Femur (tissue), 1 donor: ENCODE measurements at regions not wholly inside any gene's neighbourhood (a gene's known extent, or its start where the extent isn't known, plus 50 kb on each side); places are given as distances from the start of the nearest gene placed in this dataset.
A peak's percentile ranks its signal among the peaks of the same experiment; 100 is the strongest.

ENCODE experiments used
- DNase-seq: peaks from one replicate; pipeline ENCODE4 v3.0.0-alpha.2; 2017

DNA sequence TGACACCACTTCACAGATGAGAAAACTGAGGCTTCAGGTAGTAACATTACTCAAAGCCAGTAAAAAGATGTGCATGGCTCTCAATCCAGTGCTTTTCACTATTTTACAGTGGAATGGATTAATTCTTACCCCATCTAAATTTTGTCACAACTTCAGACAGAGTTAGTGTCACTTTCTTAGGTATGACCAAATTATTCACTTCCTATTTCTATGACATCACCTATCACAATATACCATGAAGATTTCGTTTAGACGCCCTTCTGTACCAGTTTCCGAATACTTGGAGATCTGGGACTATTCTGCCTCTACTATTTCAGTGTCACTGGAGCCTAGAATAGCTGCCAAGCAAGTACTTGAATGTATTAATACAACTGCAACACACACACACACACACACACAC is 437.5 kb downstream of the KLF12 start:
- no peak for DNase-seq

GRCh38 chr13:73696271-73696670 is 437.9 kb downstream of the KLF12 start:
- DNase-seq = no peak

DNA sequence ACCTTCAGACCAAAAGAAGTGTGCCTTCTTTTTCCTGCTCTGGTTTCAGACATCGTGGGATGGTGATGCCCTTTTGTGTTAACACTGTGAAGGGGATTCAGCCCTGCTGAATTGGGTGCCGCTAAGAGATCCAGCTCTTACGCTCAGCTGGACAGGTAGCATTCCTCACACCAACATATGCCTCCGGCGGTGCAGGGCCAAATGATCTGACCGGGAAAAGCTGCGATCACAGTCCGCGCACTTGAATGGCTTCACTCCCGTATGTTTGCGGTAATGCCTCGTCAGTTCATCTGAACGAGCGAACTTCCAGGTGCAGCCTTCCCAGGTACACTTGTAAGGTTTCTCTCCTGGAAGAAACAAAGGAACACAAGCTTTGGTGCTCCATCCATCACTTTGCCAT is 438.9 kb downstream of the KLF12 start:
- no peak for DNase-seq

DNA sequence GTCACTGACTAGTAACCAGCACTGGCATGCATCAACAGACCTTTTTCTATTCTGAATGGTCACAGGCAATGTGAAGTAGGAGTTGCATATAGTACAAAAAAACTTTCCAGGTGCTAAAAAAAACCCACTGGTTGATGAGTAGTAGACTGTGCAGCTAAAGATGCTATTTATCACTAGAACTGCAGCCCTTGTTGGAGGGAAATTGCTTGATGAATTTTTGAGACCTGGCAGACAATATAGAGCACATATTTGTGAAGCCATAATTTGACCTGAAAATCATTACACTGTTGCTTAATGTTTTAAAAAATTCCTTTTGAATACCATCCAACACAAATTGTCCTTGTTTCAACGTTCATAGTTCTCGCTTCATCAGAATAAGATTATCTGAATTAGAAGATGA is 441.0 kb downstream of the KLF12 start:
- DNase-seq = no peak

GRCh38 chr13:73691891-73692290 is 442.3 kb downstream of the KLF12 start:
- DNase-seq = no peak

DNA sequence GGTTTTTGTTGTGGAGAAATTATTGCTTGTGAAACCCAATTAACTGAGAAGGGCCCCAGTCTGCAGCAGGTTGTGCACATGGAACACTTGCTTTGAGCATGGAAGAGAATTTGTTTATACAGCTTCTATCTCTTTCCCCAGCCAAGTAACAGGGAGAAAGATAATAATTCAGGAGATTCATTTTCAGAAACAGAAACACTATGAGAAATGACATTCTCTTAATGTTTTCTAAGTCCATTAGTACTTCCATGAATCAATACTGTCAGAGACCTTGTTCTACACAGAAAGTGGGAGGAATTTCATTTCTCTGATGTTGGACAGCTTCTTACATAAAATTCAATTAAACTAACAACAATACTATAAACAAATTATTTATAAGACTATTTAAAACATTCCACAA is 446.3 kb downstream of the KLF12 start:
- no peak for DNase-seq

DNA sequence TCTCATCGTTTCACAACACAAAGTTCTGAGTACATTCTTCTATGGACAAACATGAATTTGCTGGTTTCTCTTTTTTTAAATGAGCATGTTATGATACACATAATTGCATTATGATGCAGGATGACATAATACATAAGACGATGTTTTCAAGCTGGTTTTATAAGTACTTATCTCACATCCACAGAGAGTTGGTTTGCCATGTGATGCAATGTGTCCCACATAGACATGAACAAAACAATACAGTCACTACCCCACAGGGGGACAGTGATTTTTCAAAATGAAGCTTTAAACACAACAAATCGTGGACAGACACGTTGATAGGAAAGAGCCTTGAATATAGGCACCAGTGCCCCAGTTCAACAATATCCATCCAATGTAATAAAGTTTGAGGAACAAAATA is 447.1 kb downstream of the KLF12 start:
- no peak for DNase-seq

GRCh38 chr13:73684750-73685149 is 449.5 kb downstream of the KLF12 start:
- DNase-seq = no peak

DNA sequence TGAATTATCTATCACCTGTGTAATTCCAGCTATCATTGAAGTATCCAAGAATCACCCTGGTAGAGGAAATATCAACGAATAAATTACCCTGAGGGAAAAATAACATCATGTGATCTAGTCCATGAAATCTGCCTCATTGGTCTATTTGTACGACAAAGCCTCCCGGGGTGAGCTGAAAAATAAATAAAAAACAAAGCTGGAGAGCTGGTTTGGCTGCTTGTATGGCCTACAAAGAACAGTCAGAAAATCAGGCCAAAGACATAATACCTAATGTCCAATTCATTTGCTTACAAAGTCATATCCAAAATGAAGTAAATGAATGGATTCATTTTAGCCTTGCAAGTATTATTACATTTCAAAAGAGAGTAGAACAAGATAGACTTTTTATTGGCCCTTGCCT is 449.9 kb downstream of the KLF12 start:
- DNase-seq = no peak

DNA sequence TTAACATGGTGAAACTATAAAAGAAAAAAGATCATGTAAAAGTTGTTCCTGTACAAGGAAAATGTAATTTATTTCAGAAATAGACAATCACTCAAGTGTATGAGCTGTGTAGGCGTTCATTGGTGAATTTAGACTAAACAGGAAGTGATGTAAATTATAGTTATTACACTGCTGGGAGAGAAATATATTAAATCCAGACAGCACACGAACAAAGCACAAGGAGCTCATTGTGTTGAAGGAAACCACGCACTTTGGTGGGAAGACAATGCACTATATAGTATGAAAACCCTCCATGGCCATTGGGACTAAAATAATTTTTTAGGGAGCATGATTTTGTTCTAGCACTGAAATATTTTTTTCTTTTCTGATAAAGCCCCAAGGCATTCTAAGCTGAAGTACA is 450.5 kb downstream of the KLF12 start:
- DNase-seq = no peak

GRCh38 chr13:73681779-73682178 is 452.4 kb downstream of the KLF12 start:
- DNase-seq = no peak

GRCh38 chr13:73681015-73681414 is 453.2 kb downstream of the KLF12 start:
- DNase-seq = no peak

DNA sequence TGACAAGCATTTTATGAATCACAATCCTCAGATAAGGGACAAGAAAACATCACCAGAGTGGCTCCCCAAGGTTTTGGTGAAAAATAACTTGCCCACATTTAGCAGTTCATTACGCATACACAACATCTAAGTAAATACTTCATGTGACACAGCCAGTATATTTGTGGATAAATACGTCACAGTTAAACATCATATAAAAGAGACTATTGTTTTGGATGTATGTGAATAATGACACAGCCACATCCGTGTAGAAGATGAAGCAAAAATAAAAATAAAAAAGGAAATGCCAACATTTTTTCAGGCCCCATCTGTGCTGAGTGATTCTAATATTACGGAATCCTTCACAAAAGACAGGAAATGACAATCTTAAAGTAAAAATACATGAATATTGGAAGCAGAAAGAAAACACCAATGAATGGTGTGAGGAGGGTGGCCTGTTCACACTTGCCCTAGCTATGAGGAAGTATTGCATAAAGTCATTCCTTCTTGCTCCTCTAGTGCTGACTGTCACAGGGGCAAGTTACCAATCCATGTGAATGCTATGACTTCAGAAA is 457.1 kb downstream of the KLF12 start:
- DNase-seq = no peak

GRCh38 chr13:73676550-73677047 is 457.6 kb downstream of the KLF12 start:
- no peak for DNase-seq

GRCh38 chr13:73675821-73676220 is 458.4 kb downstream of the KLF12 start:
- no peak for DNase-seq

- DNase-seq = no peak
Measured at GRCh38 chr13:73674570-73674969, 459.6 kb downstream of the KLF12 start.

- no peak for DNase-seq
Measured at GRCh38 chr13:73673931-73674330, 460.3 kb downstream of the KLF12 start.

GRCh38 chr13:73672492-73672891 is 461.7 kb downstream of the KLF12 start:
- DNase-seq = no peak

DNA sequence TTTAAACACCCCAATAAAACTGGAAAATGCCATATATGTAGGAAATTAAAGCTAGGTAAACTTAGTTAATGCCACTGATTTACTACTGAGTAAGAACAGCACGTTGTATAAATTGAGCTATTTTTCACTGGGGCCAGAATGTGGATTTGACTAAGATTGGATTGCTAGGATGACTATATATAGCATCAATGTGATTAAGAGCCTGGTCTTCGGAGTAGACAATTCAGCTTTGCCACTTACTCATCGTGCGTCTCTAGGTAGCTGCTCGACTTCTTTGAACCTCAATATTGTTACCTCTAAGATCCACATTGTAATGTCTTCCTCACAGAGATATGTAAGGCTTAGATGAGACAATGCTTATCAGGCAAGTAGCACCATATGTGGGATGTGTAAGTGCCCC is 462.5 kb downstream of the KLF12 start:
- DNase-seq = no peak

GRCh38 chr13:73671011-73671410 is 463.2 kb downstream of the KLF12 start:
- no peak for DNase-seq

- no peak for DNase-seq
Measured at GRCh38 chr13:73667756-73668155, 466.4 kb downstream of the KLF12 start.

GRCh38 chr13:73665261-73665660 is 468.9 kb downstream of the KLF12 start:
- peak; percentile 30 for DNase-seq

DNA sequence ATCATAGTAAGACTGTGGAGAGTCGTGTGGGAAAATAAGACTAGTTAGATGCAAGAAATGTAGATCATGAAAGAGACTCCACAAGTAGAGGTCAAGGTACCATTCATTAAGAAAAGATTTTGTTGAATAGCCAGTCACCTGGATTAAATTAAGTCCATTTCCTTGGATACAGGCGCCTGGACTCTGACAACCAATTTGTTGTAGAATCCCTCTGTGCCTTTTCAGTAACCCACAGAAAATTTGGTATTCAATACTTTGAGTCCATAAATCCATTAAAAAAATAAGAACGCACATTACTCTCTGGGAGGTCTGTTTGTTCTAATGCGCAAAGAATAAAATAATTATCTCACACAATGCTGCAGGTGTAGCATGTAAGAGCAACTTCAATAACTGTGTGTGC is 469.4 kb downstream of the KLF12 start:
- no peak for DNase-seq

- no peak for DNase-seq
Measured at GRCh38 chr13:73662833-73663232, 471.4 kb downstream of the KLF12 start.

- no peak for DNase-seq
Measured at GRCh38 chr13:73661687-73662425, 472.3 kb downstream of the KLF12 start.
